DMS153 (cell line): ENCODE measurements at regions not wholly inside any gene's neighbourhood (a gene's known extent, or its start where the extent isn't known, plus 50 kb on each side); places are given as distances from the start of the nearest gene placed in this dataset.
A peak's percentile ranks its signal among the peaks of the same experiment; 100 is the strongest.
"Not testable (repeated sequence)": the region's sequence is repeated elsewhere in the genome, so short reads cannot be mapped to it uniquely, and the experiment has no call there.

Experiments used
- DNase-seq: peaks from one replicate; lab custom pipeline; 2025; lab: John Stamatoyannopoulos, UW

DNA sequence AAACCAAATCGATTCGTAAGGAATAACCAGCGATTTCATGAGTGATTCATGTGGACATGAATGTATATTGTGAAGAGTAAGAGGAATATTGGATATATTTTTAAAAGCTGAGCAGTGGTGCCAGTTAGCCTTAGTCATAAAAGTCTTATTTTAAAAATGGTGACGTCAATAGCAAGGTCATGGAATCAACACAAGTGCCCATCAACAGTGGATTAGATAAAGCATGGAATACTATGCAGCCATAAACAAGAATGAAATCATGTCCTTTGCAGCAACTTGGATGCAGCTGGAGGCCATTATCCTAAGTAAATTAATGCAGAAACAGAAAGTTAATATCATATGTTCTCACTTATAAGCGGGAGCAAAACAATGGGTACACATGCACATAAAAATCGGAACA is 89.0 kb upstream of the STOX2 start:
- DNase-seq = no peak

DNA sequence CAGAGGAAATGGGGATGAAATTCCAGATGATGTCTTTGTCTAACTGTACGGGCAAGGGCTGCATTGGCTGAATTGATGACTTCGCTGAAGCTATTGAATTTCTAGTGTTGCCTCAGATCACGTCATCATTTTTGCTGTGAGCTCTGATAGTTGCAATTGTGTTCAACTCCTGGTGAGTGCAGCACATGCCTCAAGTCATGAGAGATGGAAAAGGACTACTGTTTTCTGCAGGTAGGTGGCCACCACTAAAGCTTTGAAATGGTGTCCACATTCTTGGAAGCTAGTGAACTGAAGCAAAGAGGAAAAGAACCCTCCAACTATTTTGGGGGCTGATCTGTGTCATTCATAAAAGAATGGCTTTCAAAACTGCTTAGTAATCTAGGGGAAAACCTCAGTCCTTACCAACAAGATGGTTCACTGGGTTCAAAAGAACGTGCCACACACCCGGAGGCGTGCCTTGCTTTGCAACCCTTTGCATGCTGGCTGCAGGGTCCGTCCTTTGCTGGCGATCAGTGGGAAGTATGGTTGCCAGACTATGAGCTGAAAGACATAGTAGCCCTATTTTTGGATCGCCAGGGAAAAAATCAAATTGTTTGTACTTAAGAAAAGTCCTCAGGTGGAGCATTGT is 88.1 kb upstream of the STOX2 start:
- DNase-seq = no peak

DNA sequence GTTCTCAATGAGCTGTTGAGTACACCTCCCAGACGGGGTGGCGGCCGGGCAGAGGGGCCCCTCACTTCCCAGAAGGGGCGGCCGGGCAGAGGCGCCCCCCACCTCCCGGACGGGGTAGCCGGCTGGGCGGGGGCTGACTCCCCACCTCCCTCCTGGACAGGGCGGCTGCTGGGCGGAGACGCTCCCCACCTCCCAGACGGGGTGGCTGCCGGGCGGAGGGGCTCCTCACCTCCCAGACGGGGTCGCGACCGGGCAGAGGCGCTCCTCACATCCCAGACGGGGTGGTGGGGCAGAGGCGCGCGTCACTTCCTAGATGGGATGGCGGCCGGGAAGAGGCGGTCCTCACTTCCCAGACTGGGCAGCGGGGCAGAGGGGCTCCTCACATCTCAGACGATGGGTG is 86.5 kb upstream of the STOX2 start:
- DNase-seq = not testable (repeated sequence)

DNA sequence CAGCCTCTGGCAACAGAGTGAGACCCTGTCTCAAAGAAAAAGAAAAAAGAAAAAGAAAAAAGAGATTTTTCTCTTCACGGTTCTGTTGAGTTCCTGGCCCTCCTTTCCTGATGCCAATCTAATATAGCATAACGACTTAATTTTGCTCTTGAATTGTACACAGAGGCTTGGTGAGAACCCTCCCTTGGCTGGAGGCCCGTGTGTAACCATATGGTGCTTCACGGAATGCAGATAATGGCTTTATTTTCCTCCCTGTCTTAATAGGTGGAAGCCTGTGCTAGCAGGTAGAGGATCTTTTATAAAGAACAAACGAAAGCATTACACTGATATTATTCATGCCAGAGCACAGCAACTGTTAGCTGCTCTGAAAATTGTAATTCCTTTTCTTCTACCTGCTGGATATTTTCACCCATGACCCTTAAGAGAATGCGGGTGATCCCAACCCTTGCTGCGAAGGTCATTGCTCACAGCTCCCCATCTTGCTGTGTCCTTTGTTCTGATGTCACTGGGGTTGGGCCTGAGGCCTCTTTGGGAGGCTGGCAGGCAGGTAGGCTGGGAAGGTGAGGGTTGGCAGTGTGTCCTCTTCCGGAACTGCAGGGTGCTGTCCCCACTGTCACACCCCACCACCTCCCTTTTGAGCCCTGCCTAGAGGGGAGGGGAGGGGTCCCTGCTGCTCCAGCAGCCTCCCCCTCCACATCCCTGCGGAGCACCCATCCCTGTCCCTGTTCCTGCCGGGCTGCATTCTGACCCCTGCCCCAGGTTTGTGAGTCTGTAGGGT is 83.8 kb upstream of the STOX2 start:
- no peak for DNase-seq

DNA sequence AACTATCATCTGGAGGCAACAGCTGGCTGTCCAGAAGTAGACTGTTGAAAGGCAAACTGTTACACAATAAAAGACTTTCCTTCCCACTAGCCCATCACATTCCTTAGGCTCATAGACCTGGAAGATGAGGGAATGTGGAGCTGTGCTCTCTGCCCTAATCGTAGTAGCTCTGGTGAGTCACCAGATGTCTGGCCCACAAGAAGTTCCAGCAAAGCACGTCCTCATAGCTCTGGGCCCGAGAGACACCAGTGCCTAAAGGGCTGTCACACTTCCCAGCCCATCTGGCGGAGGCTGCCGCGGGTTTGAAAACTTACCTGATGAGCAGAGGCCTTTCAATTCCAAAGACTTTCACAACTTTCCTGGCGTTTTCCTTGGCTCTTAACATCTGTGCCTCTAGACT is 81.7 kb upstream of the STOX2 start:
- no peak for DNase-seq

DNA sequence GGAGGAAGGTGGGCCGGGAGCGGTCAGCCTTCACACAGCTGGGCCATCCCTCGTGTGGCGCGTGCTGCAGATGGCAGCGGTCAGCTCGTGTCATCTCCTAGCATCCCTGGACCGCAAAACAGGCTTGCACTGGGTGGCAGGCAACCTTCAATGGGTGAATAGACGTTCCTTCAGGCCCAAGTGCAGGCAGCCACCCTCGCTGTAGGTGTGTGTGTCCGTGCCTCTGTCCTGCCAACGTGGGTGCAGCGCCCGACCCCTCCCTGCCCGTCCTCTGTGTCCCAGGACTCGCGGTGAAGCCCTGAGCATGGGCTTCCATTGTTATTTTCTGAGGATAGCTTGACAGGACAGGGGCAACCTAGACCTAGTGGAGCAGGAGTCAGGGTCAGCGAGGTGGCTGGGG is 79.8 kb upstream of the STOX2 start:
- DNase-seq = no peak

DNA sequence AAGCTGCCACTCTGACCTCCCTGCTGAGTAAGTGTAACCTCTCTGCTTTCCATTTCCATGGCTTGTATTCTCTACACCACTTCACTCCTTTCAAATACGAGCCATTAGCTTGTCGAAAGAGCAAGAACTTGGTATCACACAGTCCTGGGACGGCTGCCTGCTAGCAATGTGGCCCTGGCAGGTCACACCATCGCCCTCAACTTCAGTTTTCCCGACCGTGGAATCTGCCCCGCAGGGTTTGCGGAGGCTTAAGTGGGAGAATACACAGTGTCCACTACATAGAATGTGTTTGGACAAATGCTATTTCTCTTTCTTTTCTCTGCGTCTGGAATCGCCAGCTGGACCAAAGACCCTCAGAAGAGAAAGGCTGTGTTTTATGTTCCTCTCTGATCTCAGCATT is 78.6 kb upstream of the STOX2 start:
- no peak for DNase-seq

DNA sequence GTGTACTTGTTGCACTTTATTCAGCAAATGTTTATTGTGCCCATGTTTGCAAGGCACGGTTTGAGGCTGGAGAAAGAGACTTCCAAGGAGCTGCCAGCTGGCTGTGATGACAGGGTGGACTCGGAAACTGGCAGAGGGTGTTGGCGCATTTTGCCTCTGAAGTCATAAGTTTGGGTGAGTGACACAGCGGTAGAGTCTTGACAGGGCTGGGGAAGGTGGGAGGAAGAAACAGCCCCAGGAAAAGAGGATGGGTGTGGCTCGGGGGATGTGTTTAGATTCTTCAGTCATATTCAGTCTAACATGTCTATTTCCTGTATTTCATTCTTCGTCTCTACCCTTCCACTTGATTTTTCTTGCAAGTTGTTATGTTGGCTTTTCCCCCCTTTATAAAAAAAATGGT is 77.0 kb upstream of the STOX2 start:
- no peak for DNase-seq

DNA sequence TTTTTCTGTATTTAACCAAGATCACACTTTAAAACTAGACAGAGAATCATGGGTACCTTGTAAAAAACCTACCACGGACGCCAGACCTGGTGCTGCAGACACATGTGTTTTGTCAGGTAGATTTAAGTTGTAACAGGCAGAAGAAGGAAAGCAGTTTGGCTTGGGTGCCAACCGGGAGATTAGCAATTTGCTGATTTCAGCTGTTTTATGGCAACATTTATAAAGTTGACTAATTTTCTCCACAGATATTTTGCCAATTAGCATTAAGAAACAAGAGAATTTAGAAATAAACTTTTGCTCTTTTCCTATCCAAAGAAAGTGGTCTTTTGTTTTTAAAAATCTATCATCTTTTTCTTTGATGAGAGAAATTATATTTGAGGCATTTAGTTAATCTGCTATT is 76.3 kb upstream of the STOX2 start:
- no peak for DNase-seq

DNA sequence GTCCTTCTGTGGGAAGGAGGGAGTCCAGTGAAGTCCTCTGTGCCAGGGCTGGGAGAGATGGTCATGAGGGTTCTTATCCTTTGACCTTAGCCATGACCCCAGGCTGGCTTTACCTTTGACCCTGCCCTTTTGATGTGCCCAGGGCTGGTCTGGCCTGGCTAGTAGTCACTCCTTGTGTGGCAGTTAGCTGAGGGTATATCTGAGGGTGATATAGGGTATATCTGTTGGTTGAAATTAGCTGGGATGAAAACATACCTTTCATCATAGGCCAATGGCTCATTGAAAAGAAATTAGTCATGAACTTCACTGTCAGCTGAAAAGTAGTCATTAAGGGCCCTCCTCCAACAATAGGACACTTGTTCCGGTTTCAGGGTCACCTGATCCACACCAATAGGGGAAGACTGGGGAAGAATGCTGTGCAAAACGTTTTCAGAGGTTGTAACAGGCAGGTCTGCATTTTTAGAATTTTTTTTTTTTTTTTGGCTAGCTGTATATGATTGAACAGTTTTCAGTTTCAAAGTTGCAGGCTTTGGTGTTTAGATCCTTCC is 74.6 kb upstream of the STOX2 start:
- no peak for DNase-seq

DNA sequence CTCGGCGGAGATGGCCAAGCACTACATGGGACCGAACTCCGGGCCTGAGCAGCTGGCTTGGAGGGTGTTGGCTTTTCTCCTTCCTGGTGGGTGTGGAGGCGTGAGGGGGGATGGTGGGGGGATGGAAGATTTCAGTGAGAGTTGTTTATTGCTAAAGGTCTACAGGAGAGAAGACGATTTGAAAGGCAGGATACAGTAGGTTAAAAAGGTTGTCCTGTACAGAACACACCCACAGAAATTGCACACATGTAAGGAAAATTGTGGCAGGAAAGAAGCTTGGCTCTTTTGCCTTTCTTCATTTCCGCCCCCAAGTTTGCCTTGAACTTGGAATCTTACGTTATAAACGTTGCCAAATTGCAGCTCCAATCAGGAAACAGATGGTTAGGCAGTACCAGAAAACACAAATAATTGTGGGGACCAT is 74.1 kb upstream of the STOX2 start:
- DNase-seq = no peak

DNA sequence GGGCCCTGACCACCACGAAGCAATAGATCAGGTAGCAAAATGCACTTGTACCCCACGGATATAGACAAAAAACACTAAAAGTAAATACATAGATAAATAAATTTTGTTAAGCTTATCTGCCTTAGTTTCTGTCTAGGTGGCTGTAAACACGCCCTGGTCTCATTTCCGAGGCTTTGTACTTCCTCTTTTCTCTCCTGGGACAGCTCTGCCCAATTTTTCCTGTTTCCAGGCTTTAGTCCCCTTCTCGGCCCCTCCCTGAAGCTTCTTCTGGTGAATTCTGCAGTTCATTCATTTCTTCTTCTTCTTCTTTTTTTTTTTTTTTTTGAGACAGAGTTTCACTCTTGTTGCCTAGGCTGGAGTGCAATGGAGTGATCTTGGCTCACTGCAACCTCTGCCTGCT is 73.4 kb upstream of the STOX2 start:
- no peak for DNase-seq

DNA sequence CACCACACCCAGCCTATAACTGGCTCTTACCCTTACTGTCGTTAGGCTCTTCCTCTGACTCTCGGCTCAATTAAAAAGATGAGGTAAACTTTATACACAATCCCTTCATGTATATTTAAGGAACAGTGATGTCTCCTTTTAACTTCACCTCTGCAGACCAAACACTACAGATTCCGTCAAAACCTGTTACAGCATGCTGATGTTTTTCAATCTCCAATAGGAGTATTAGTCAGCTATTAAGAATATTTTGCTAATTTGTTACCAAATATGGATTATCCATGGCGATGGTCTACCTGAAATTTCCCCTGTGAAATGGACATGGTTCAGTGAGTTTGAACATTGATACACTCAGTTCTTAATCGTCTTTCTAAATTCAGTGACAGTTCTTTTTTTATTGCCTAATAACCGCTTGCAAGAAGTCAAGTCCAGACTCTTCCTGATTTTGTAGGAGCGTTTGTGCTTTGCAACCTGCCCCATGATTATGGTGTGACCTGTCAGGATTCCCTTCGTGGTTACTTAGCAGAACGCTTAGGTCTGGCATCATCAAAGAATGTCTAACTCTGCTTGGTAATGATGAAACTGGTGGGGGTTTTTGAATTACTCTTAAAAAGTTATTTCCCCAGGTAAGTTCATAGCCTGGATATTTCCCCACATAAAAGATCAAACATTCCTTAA is 72.2 kb upstream of the STOX2 start:
- DNase-seq = no peak

DNA sequence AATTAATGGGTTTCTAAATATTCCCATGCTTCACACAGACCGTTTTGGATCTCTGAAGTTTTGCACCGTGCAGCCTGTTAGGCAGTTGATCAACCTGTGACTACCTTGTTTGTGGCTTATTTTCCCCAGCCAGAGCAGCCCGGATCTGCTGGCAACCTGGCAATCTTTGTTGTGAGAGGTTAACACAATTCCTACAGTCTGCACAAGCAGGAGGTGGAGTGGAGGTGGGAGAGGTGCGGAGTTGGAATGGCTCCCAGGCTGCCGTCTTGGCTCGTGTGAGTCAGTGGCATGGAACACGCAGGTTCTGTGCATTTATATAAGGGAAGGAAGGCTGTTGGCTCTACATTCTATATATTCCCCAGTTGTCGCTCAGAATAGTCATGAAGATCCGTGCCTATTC is 70.9 kb upstream of the STOX2 start:
- DNase-seq = no peak

DNA sequence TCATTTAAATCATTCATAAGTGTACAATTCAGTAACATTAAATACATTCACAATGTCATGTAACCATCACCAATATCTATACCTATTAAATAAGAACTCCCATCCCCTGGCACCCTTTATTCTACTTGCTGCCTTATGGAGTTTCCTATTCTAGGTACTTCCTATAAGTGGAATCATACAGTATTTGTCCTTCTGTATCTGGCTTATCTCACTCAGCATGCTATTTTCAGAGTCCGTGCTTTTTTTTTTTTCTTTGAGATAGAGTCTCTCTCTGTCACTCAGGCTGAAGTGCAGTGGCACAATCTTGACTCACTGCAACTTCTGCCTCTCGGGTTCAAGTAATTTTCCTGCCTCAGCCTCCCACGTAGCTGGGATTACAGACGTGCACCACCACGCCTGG is 67.9 kb upstream of the STOX2 start:
- DNase-seq = no peak

DNA sequence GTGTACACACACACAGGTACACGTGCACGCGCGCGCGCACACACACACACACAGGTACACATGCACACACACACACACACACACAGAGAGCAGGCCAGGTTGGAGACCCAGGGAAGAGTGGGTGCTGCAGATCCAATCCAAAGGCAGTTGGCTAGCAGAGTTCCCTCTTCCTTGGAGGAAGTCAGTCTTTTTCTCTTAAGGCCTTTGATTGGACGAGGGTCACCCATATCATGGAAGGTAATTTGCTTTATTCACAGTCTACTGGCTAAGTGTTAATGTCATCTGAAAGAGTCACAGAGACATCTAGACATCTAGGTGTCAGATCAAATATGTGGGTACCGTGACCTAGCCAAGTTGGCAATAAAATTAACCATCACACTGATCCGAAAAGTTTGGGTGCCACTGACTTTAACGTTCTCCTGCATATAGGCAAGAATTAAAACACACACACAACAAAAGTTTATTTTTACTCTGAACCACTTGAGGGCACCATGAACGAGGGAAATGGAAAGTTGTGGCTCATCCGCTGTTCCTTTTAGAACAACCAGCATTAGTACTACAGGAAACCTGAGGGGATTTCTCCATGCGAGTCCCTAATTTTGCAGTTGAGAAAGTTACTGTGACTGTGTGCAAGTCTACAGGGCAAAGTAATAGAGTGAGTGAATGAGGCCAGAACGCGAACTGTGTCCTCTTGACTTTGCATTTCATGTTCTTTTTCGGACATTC is 66.0 kb upstream of the STOX2 start:
- no peak for DNase-seq

DNA sequence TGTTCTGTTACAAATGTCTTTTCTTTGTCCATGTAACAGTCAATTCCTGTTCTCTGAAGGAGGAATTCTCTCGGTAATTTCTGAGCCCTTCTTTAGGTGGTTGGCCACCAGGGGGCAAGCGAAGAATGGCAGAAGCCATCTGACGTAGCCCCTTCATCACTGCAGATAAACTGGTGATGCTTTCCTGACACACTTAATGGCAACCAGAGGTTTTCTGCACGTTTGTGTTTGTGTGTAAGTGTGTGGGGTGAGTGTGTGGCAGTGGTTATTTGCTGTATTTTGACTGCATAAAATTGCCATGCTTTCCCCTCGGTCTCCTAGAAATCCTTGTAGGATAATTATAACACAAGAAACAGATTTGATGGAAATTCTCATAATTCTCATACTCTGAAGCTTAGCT is 64.8 kb upstream of the STOX2 start:
- DNase-seq = peak; percentile 77

DNA sequence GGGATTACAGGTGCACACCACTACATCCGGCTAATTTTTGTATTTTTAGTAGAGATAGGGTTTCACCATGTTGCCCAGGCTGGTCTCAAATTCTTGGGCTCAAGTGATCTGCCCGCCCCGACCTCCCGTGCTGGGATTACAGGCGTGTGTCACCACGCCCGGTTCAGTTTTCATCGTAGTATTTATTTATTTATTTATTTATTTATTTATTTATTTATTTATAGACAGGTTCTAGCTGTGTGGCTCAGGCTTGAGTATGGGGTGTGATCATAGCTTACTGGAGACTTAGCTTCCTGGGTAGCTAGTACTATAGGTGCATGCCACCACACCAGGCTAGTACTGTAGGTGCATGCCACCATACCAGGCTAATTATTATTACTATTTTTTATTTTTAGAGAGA is 64.1 kb upstream of the STOX2 start:
- DNase-seq = no peak

DNA sequence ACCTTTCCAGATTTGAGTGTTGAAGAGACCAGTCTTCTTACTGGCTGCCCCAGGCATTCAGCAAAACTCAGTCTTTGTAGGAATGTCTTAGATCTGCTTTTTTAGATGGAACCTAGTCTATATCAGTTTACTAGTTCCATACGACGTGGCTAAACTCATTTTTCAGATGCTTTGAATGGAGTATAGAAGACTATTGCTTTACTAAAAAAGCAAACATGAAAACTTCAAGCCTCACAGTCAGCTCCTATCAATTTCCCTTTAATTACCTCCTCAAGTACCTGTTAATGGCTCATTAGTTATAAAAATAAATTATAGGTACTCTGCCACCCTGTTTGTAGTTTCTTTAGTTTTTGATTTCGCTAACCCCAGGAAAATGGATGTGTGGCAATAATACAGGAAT is 63.0 kb upstream of the STOX2 start:
- DNase-seq = no peak

DNA sequence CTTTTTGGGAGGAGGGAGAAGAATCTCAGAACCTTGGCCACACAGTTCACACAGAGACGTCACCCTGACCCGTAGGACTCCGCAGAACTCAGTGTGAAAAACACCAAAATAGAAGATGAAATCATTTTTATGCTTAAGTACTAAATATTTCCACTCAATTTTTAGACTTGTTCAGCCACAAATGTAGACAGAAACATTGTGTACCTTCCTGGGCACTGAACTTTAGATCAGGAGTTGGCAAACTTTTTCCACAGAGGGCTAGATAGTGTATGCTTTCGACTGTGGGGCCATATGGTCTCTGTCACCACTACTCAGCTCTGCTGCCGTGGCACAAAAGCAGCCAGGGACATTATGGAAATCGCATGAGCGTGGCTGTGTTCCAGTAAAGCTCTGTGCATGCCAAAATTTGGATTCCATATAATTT is 61.8 kb upstream of the STOX2 start:
- no peak for DNase-seq

DNA sequence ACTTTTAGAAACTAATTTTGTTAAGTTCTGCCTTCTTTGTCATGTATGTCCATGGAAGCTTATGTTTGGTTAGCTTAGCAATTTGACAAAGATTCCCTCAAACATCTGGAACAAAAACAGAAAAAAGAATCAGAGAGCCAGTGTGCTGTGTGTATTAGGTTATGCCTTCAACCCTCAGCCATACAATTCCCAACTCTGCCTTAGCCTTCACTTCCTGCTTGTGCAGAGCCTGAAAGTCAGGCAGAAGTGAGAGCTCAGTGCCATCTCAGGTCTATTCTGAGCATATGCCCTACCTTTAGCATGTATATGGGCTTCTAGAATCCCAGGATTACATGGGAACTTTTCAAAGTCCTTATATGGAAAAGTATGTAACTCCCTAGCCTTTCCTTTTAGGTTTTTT is 58.2 kb upstream of the STOX2 start:
- no peak for DNase-seq

DNA sequence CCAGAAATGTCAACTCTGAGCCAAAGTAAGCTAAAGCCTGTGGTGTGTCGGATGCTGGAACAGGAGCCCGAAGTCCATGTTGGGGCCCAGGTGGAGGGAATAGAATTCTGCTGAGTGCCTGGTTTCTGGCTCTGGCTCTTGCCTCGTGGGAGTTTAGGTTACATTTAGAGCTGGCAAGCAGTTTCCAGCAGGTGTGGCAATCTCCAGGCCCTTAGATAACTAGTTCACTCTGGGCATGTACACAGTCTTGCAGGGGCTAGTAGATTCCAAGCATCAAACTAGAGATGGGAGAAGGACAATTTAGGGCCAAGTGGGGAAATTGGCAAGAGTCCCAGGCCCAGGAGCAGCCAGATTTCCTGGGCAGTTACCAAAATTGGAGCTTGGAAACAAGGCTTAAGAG is 56.3 kb upstream of the STOX2 start:
- DNase-seq = no peak
